PC-9 (cell line): ENCODE measurements at regions not wholly inside any gene's neighbourhood (a gene's known extent, or its start where the extent isn't known, plus 50 kb on each side); places are given as distances from the start of the nearest gene placed in this dataset.

Experiments used
- BruUV-seq: library from RNA; stranded (reverse); fragments of 400-500 nt; replicated peaks from 2 replicates; lab custom pipeline; 2021; lab: Mats Ljungman, UMichigan
- CTCF ChIA-PET: fragments of 300-600 bp; sonication (Branson Sonifier 250); formaldehyde crosslinking; loops from one replicate; lab custom pipeline; 2022; ENCODE audit warnings: antibody characterized with exemption; lab: Charles Lee
- POLR2A ChIA-PET: fragments of 300-600 bp; sonication (Branson Sonifier 250); formaldehyde crosslinking; loops from one replicate; lab custom pipeline; 2022; ENCODE audit warnings: antibody characterized with exemption; ENCODE audit not compliant: unreplicated experiment; lab: Charles Lee
- DNase-seq, 2 experiments: peaks; one replicate each; pipeline versions ENCODE4 v3.0.0 to v3.0.0-alpha.2; 2015 to 2022; ENCODE audit warnings: mixed read lengths in 1 of 2
- H2AFZ ChIP-seq: fragments of 200-600 bp; sonication (generic); 2 replicates; pipeline ENCODE4 v1.8.1; 2017; ENCODE audit warnings: antibody characterized with exemption
- H3F3A ChIP-seq: fragments of 200-600 bp; sonication (generic); 2 replicates; pipeline ENCODE4 v1.8.1; 2017; ENCODE audit warnings: antibody characterized with exemption, mild to moderate bottlenecking, low read depth; ENCODE audit not compliant: insufficient read depth
- H3K27ac ChIP-seq: fragments of 200-600 bp; sonication (generic); 2 replicates; pipeline ENCODE4 v1.6.1; 2016; ENCODE audit warnings: mixed run types
- H3K27me3 ChIP-seq: fragments of 200-600 bp; sonication (generic); 2 replicates; pipeline ENCODE4 v1.6.1; 2016; ENCODE audit warnings: low read depth, mixed run types; ENCODE audit not compliant: insufficient read depth
- H3K36me3 ChIP-seq: fragments of 200-600 bp; sonication (generic); 2 replicates; pipeline ENCODE4 v1.6.1; 2016; ENCODE audit warnings: low read depth, mixed run types
- H3K4me1 ChIP-seq: fragments of 200-600 bp; sonication (generic); replicated peaks from 2 replicates; pipeline ENCODE4 v1.6.1; 2016; ENCODE audit warnings: mixed run types; ENCODE audit not compliant: insufficient read depth
- H3K4me2 ChIP-seq: fragments of 200-600 bp; sonication (generic); 2 replicates; pipeline ENCODE4 v1.6.1; 2017; ENCODE audit warnings: mixed run types
- H3K4me3 ChIP-seq: fragments of 200-600 bp; sonication (generic); 2 replicates; pipeline ENCODE4 v1.6.1; 2016; ENCODE audit warnings: mixed run types
- H3K79me2 ChIP-seq: fragments of 200-600 bp; sonication (generic); 2 replicates; pipeline ENCODE4 v1.6.1; 2017; ENCODE audit warnings: low read depth, mixed run types
- H3K9me2 ChIP-seq: fragments of 200-600 bp; sonication (generic); 2 replicates; pipeline ENCODE4 v1.8.1; 2017; ENCODE audit warnings: mild to moderate bottlenecking; ENCODE audit not compliant: insufficient read depth
- H3K9me3 ChIP-seq: fragments of 200-600 bp; sonication (generic); 2 replicates; pipeline ENCODE4 v1.8.1; 2016; ENCODE audit warnings: low read depth; ENCODE audit not compliant: insufficient read depth
- H4K20me1 ChIP-seq: fragments of 200-600 bp; sonication (generic); 2 replicates; pipeline ENCODE4 v1.8.1; 2017; ENCODE audit not compliant: insufficient read depth
- EZH2 ChIP-seq: fragments of 200-600 bp; sonication (generic); IDR thresholded peaks from 2 replicates; pipeline ENCODE4 v1.8.0; 2017; ENCODE audit warnings: antibody characterized with exemption, low read depth
- intact Hi-C: fragments of 100-400 bp; cut with micrococcal nuclease; formaldehyde crosslinking; loops from one replicate; pipeline ENCODE4 v1.10.0; 2022; ENCODE audit not compliant: unreplicated experiment
- TF ChIP-seq, protein P1 (sequence below): fragments of 200-600 bp; sonication (generic); conservative IDR thresholded peaks from 2 replicates; pipeline ENCODE4 v1.6.1; 2017; ENCODE audit warnings: mixed run types, antibody characterized with exemption, mild to moderate bottlenecking, moderate library complexity

DNA sequence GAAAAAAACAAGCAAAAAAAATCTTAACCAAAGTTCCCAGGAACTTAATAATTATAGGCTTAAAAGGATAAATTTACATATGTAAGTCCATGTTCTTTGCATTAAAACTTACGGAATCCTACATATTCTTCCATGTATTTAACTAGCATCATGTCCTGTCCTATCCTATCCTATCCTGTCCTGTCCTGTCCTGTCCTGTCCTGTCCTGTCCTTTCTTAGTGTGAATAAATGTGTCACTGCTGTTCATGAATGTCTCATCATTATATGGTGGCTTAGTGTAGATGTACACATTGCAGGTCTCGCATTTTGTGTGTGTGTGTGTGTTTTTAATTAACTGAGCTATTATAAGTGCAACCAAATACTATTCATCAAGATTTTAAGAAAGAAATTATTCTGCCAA, 90.0 kb downstream of the TMEM167A start:
- TF ChIP-seq EZH2 = no peak
- TF ChIP-seq, protein P1, sequence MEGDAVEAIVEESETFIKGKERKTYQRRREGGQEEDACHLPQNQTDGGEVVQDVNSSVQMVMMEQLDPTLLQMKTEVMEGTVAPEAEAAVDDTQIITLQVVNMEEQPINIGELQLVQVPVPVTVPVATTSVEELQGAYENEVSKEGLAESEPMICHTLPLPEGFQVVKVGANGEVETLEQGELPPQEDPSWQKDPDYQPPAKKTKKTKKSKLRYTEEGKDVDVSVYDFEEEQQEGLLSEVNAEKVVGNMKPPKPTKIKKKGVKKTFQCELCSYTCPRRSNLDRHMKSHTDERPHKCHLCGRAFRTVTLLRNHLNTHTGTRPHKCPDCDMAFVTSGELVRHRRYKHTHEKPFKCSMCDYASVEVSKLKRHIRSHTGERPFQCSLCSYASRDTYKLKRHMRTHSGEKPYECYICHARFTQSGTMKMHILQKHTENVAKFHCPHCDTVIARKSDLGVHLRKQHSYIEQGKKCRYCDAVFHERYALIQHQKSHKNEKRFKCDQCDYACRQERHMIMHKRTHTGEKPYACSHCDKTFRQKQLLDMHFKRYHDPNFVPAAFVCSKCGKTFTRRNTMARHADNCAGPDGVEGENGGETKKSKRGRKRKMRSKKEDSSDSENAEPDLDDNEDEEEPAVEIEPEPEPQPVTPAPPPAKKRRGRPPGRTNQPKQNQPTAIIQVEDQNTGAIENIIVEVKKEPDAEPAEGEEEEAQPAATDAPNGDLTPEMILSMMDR = no peak
- Histone ChIP-seq H3K27ac (no peak overlapping the region), H3F3A (no peaks in the 10 kb centered on the region), H4K20me1 (no peaks in the 10 kb centered on the region), H2AFZ (no peak overlapping the region), H3K4me2 (no peak overlapping the region), H3K79me2 (no peaks in the 10 kb centered on the region), H3K4me1 (no peaks in the 10 kb centered on the region), H3K27me3 (no peaks in the 10 kb centered on the region), H3K36me3 (no peaks in the 10 kb centered on the region), H3K4me3 (no peak overlapping the region), H3K9me2 (no peaks in the 10 kb centered on the region), H3K9me3 (no peaks in the 10 kb centered on the region)
- intact Hi-C loops = no loop called here
- ChIA-PET CTCF (no interaction called here), POLR2A (no interaction called here)
- BruUV-seq = no TSS peak
- no peak for DNase-seq

DNA sequence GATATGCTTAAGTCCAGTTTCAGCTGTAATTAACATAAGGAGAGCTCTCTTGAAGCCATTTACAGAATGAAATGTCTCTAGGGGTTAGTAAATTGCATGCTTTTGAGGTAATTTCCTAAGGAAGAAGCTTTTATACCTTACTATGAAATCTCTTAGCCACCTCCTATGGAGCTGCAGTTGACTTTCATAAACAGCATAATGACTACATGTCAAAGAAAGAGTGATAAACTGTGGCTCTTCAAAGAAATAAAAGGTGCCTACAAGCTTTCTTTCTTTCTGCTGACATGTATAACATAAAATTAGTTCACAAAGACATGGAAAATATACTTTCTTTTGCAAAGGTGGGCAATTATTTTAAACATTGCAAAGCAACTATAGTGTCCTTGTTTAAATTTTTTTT, 90.8 kb downstream of the TMEM167A start:
- ChIA-PET CTCF (no interaction called here), POLR2A (no interaction called here)
- no TSS peak for BruUV-seq
- no peaks in the 10 kb centered on the region for H3K9me3 ChIP-seq
- no peak overlapping the region for H3K4me3 ChIP-seq
- H2AFZ ChIP-seq = no peak overlapping the region
- no peak for DNase-seq
- intact Hi-C loops = no loop called here
- no peaks in the 10 kb centered on the region for H3K79me2 ChIP-seq
- no peaks in the 10 kb centered on the region for H3F3A ChIP-seq
- no peaks in the 10 kb centered on the region for H4K20me1 ChIP-seq
- H3K4me1 ChIP-seq = no peaks in the 10 kb centered on the region
- TF ChIP-seq EZH2 = no peak
- H3K4me2 ChIP-seq = no peak overlapping the region
- no peak overlapping the region for H3K27ac ChIP-seq
- no peaks in the 10 kb centered on the region for H3K36me3 ChIP-seq
- no peaks in the 10 kb centered on the region for H3K27me3 ChIP-seq
- no peaks in the 10 kb centered on the region for H3K9me2 ChIP-seq

DNA sequence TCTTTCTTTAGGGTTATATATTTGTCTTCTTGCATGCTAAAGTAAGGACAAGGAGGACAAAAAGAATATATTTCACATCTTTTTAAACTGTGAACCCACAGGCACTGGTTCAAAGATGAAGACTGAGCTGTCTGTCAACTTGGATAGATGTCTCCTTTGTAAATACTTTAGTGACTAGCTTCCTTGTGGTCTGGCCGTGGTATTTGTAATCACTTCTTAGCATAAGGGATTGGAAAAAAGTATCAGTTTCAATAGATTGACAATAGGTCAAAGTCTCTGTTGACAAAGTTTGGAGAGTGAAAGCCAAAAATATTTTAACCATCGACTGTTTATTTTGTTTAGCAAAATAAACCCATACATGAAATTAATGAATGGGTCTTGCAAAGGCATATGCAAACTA, 91.4 kb downstream of the TMEM167A start:
- Histone ChIP-seq H3K36me3 (no peaks in the 10 kb centered on the region), H3K9me3 (no peaks in the 10 kb centered on the region), H3K4me2 (no peak overlapping the region), H3K27ac (no peak overlapping the region), H3F3A (no peaks in the 10 kb centered on the region), H4K20me1 (no peaks in the 10 kb centered on the region), H2AFZ (no peak overlapping the region), H3K9me2 (no peaks in the 10 kb centered on the region), H3K4me3 (no peak overlapping the region), H3K79me2 (no peaks in the 10 kb centered on the region), H3K27me3 (no peaks in the 10 kb centered on the region), H3K4me1 (no peaks in the 10 kb centered on the region)
- BruUV-seq = no TSS peak
- intact Hi-C loops = no loop called here
- ChIA-PET POLR2A (interaction anchor here (0.7 kb wide), 1 partner anchor 92 kb away, joined by 5 read pairs; the partner anchor contains the start of gene XRCC4), CTCF (interaction anchor here (0.6 kb wide), 1 partner anchor 691 kb away, joined by 3 read pairs; no protein-coding TSS in a partner anchor)
- no peak for TF ChIP-seq EZH2
- TF ChIP-seq, protein P1 = no peak
- DNase-seq = no peak
